HEK293 (cell line): ENCODE measurements at regions not wholly inside any gene's neighbourhood (a gene's known extent, or its start where the extent isn't known, plus 50 kb on each side); places are given as distances from the start of the nearest gene placed in this dataset.

Experiments used
- CTCF ChIA-PET: fragments of 350-600 bp; formaldehyde crosslinking; extraction: SDS; loops from one replicate; lab custom pipeline; 2021; ENCODE audit warnings: antibody characterized with exemption; lab: Yijun Ruan, JAX
- POLR2A ChIA-PET: fragments of 300-600 bp; formaldehyde crosslinking; extraction: SDS; loops from one replicate; lab custom pipeline; 2020; ENCODE audit warnings: antibody characterized with exemption, inconsistent platforms; lab: Yijun Ruan, JAX
- H3K27ac ChIP-seq: fragments of 200-500 bp; sonication (Bioruptor generic); 2 replicates; pipeline ENCODE4 v1.5.1; 2014; ENCODE audit warnings: low read depth, low read length, control low read depth, inconsistent platforms; ENCODE audit errors: extremely low read depth
- H3K36me3 ChIP-seq, 2 experiments: fragments of 200-500 bp in 1 of 2; sonication (Bioruptor generic) in 1 of 2; 1 replicate in 1 of 2; 2 replicates in 1 of 2; pipeline ENCODE4 v1.5.1; 2014 to 2017; ENCODE audit warnings: inconsistent platforms in 2 of 2, low read length in 2 of 2; ENCODE audit not compliant: control insufficient read depth in 2 of 2, insufficient read depth in 1 of 2
- H3K4me1 ChIP-seq: fragments of 200-500 bp; sonication (Bioruptor generic); 2 replicates; pipeline ENCODE4 v1.5.1; 2014; ENCODE audit warnings: mild to moderate bottlenecking, low read length, inconsistent platforms; ENCODE audit not compliant: control insufficient read depth, insufficient read depth
- H3K4me3 ChIP-seq: 2 replicates; pipeline ENCODE4 v1.5.1; 2011; ENCODE audit warnings: low read depth, mild to moderate bottlenecking, control low read depth, low read length, moderate library complexity
- H3K9me3 ChIP-seq: fragments of 200-500 bp; sonication (Bioruptor generic); 2 replicates; pipeline ENCODE4 v1.5.1; 2014; ENCODE audit warnings: low read depth, low read length, inconsistent platforms; ENCODE audit not compliant: control insufficient read depth, insufficient read depth
- GLIS2 ChIP-seq: fragments of 450-650 bp; formaldehyde crosslinking; IDR thresholded peaks from 2 replicates; pipeline ENCODE4 v1.5.1; 2016; ENCODE audit warnings: missing biosample characterization, missing genetic modification characterization
- KLF7 ChIP-seq: fragments of 450-650 bp; formaldehyde crosslinking; IDR thresholded peaks from 2 replicates; pipeline ENCODE4 v1.5.1; 2016; ENCODE audit warnings: missing biosample characterization, missing genetic modification characterization, borderline replicate concordance
- PRDM1 ChIP-seq: fragments of 450-650 bp; formaldehyde crosslinking; IDR thresholded peaks from 2 replicates; pipeline ENCODE4; 2016; ENCODE audit warnings: missing biosample characterization, missing genetic modification characterization
- PRDM2 ChIP-seq: fragments of 450-650 bp; formaldehyde crosslinking; IDR thresholded peaks from 2 replicates; pipeline ENCODE4 v1.5.1; 2016; ENCODE audit warnings: missing biosample characterization, missing genetic modification characterization, borderline replicate concordance
- PRDM6 ChIP-seq: fragments of 450-650 bp; formaldehyde crosslinking; IDR thresholded peaks from 2 replicates; pipeline ENCODE4 v1.5.1; 2017; ENCODE audit warnings: missing biosample characterization, missing genetic modification characterization
- ZNF133 ChIP-seq: fragments of 450-650 bp; formaldehyde crosslinking; IDR thresholded peaks from 2 replicates; pipeline ENCODE4 v1.5.1; 2016; ENCODE audit warnings: missing biosample characterization, missing genetic modification characterization
- ZNF362 ChIP-seq: fragments of 450-650 bp; formaldehyde crosslinking; IDR thresholded peaks from 2 replicates; pipeline ENCODE4 v1.5.1; 2016; ENCODE audit warnings: missing biosample characterization, missing genetic modification characterization
- ZNF530 ChIP-seq: fragments of 450-650 bp; formaldehyde crosslinking; IDR thresholded peaks from 2 replicates; pipeline ENCODE4 v1.5.1; 2016; ENCODE audit warnings: low read depth, missing biosample characterization, missing genetic modification characterization
- ZNF560 ChIP-seq: fragments of 450-650 bp; formaldehyde crosslinking; IDR thresholded peaks from 2 replicates; pipeline ENCODE4 v1.5.1; 2017; ENCODE audit warnings: missing biosample characterization, missing genetic modification characterization, borderline replicate concordance
- ZNF707 ChIP-seq: fragments of 450-650 bp; formaldehyde crosslinking; IDR thresholded peaks from 2 replicates; pipeline ENCODE4 v1.5.1; 2016; ENCODE audit warnings: missing biosample characterization, missing genetic modification characterization
- ZNF747 ChIP-seq: fragments of 450-650 bp; formaldehyde crosslinking; IDR thresholded peaks from 2 replicates; pipeline ENCODE4 v1.5.1; 2016; ENCODE audit warnings: missing biosample characterization, missing genetic modification characterization
- ZNF792 ChIP-seq: fragments of 450-650 bp; formaldehyde crosslinking; IDR thresholded peaks from 2 replicates; pipeline ENCODE4 v1.5.1; 2016; ENCODE audit warnings: missing biosample characterization, missing genetic modification characterization
- ZXDB ChIP-seq: fragments of 450-650 bp; formaldehyde crosslinking; IDR thresholded peaks from 2 replicates; pipeline ENCODE4 v1.5.1; 2016; ENCODE audit warnings: missing biosample characterization, missing genetic modification characterization
- TF ChIP-seq, protein P1 (sequence below): fragments of 450-650 bp; formaldehyde crosslinking; IDR thresholded peaks from 2 replicates; pipeline ENCODE4 v1.5.1; 2016; ENCODE audit warnings: missing biosample characterization, missing genetic modification characterization

GRCh38 chr17:5758651-5759050, 174.3 kb upstream of the NLRP1 start:
- H3K36me3 ChIP-seq = no peaks in the 10 kb centered on the region
- POLR2A ChIA-PET = no interaction called here
- no peaks in the 10 kb centered on the region for H3K9me3 ChIP-seq
- H3K4me1 ChIP-seq = no peaks in the 10 kb centered on the region
- CTCF ChIA-PET = interaction anchor here (0.6 kb wide), 1 partner anchor 505 kb away, joined by 3 read pairs; no protein-coding TSS in a partner anchor
- H3K27ac ChIP-seq = no peak overlapping the region
- TF ChIP-seq ZNF707 (tag by site-specific recombination) = no peak
- no peak for TF ChIP-seq ZNF792 (tag by site-specific recombination)
- no peak for TF ChIP-seq PRDM1 (tag by site-specific recombination)
- no peak overlapping the region for H3K4me3 ChIP-seq

- POLR2A ChIA-PET = no interaction called here
- CTCF ChIA-PET = interaction anchor here (0.6 to 0.7 kb wide), 2 partner anchors 66 to 669 kb away, joined by 3 read pairs; no protein-coding TSS in a partner anchor
- TF ChIP-seq, protein P1, sequence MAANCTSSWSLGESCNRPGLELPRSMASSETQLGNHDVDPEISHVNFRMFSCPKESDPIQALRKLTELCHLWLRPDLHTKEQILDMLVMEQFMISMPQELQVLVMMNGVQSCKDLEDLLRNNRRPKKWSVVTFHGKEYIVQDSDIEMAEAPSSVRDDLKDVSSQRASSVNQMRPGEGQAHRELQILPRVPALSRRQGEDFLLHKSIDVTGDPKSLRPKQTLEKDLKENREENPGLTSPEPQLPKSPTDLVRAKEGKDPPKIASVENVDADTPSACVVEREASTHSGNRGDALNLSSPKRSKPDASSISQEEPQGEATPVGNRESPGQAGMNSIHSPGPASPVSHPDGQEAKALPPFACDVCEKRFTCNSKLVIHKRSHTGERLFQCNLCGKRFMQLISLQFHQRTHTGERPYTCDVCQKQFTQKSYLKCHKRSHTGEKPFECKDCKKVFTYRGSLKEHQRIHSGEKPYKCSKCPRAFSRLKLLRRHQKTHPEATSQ (tag by site-specific recombination) = no peak
- TF ChIP-seq PRDM2 (no peak), KLF7 (no peak), ZNF747 (tag by site-specific recombination) (no peak), ZXDB (tag by site-specific recombination) (no peak), ZNF560 (tag by site-specific recombination) (no peak), ZNF362 (tag by site-specific recombination) (no peak), PRDM6 (no peak), ZNF530 (tag by site-specific recombination) (no peak), ZNF133 (tag by site-specific recombination) (no peak), GLIS2 (no peak)
- Histone ChIP-seq H3K4me1 (no peaks in the 10 kb centered on the region), H3K36me3 (no peaks in the 10 kb centered on the region), H3K9me3 (no peaks in the 10 kb centered on the region), H3K4me3 (no peak overlapping the region), H3K27ac (no peak overlapping the region)
Observed at GRCh38 chr17:5759501-5759925, 175.2 kb upstream of the NLRP1 start.
